CD4-positive, CD25-positive, alpha-beta regulatory T cell (primary cell): ENCODE measurements at regions not wholly inside any gene's neighbourhood (a gene's known extent, or its start where the extent isn't known, plus 50 kb on each side); places are given as distances from the start of the nearest gene placed in this dataset.

ENCODE experiments used
- ATAC-seq, 2 donors: fragments of 150-1000 bp; cut with Tn5 transposase; one replicate each; pipeline ENCODE4 v1.10.0; 2021; ENCODE audit warnings: low read depth in 2 of 2, moderate number of reproducible peaks in 2 of 2, moderate library complexity in 1 of 2
- DNase-seq, 3 donors: peaks; one replicate each; pipeline versions ENCODE4 v3.0.0 to v3.0.0-alpha.2; 2012 to 2022; ENCODE audit warnings: mixed read lengths in 1 of 3
- H3K27ac ChIP-seq: one replicate; pipeline ENCODE4 v1.7.0; 2013; ENCODE audit warnings: mild to moderate bottlenecking, low read length; ENCODE audit not compliant: insufficient read depth, poor library complexity, severe bottlenecking
- H3K27me3 ChIP-seq: one replicate; pipeline ENCODE4 v1.7.0; 2013; ENCODE audit warnings: low read length; ENCODE audit not compliant: control insufficient read depth, insufficient read depth
- H3K36me3 ChIP-seq: one replicate; pipeline ENCODE4 v1.7.0; 2013; ENCODE audit warnings: mild to moderate bottlenecking, low read length, moderate library complexity; ENCODE audit not compliant: control insufficient read depth, insufficient read depth
- H3K4me1 ChIP-seq: 2 replicates; pipeline ENCODE4 v1.7.0; 2013; ENCODE audit warnings: mild to moderate bottlenecking, low read length; ENCODE audit not compliant: insufficient read depth, control insufficient read depth, poor library complexity, severe bottlenecking
- H3K4me3 ChIP-seq: one replicate; pipeline ENCODE4 v1.7.0; 2013; ENCODE audit warnings: low read depth, mild to moderate bottlenecking, low read length, moderate library complexity
- H3K9me3 ChIP-seq, 2 experiments: 1 replicate in 1 of 2; 2 replicates in 1 of 2; pipeline ENCODE4 v1.7.0; 2013; ENCODE audit warnings: low read length in 2 of 2, mild to moderate bottlenecking in 1 of 2, moderate library complexity in 1 of 2; ENCODE audit not compliant: control insufficient read depth in 2 of 2
- H3K27ac Mint-ChIP-seq, 3 donors: one replicate each; pipeline ENCODE4 v1.8.0; 2020 to 2022; ENCODE audit warnings: mild to moderate bottlenecking in 3 of 3, mixed read lengths in 3 of 3, moderate library complexity in 2 of 3
- H3K27me3 Mint-ChIP-seq: one replicate; pipeline ENCODE4 v1.8.0; 2022; ENCODE audit warnings: mild to moderate bottlenecking, mixed read lengths
- H3K36me3 Mint-ChIP-seq: one replicate; pipeline ENCODE4 v1.8.0; 2020; ENCODE audit warnings: mixed read lengths
- H3K4me1 Mint-ChIP-seq, 4 donors: one replicate each; pipeline ENCODE4 v1.8.0; 2020 to 2022; ENCODE audit warnings: mixed read lengths in 4 of 4, mild to moderate bottlenecking in 1 of 4
- H3K4me3 Mint-ChIP-seq, 4 donors: one replicate each; pipeline ENCODE4 v1.8.0; 2020 to 2022; ENCODE audit warnings: mild to moderate bottlenecking in 4 of 4, mixed read lengths in 4 of 4, moderate library complexity in 3 of 4
- H3K9me3 Mint-ChIP-seq, 7 donors: one replicate each; pipeline ENCODE4 v1.8.0; 2020 to 2022; ENCODE audit warnings: mixed read lengths in 7 of 7, mild to moderate bottlenecking in 3 of 7, moderate library complexity in 2 of 7

- no peaks in the 10 kb centered on the region for H3K4me1 ChIP-seq
- H3K36me3 ChIP-seq, result no peaks in the 10 kb centered on the region
- Mint-ChIP-seq H3K27ac (no peak overlapping the region), H3K27me3 (no peaks in the 10 kb centered on the region), H3K36me3 (no peaks in the 10 kb centered on the region), H3K4me1 (no peaks in the 10 kb centered on the region), H3K4me3 (no peak overlapping the region), H3K9me3 (peaks cover 0 to 2% (median 0%) of the 10 kb centered on the region in 7 donors)
- no peak overlapping the region for H3K27ac ChIP-seq
- ATAC-seq (no peak), DNase-seq (no peak)
- H3K27me3 ChIP-seq, result no peaks in the 10 kb centered on the region
- no peaks in the 10 kb centered on the region for H3K9me3 ChIP-seq
- H3K4me3 ChIP-seq, result no peak overlapping the region
Measured at GRCh38 chr5:97405941-97406340, 222.9 kb upstream of the RIOK2 start.

- Histone ChIP-seq H3K27ac (no peak overlapping the region), H3K27me3 (no peaks in the 10 kb centered on the region), H3K36me3 (no peaks in the 10 kb centered on the region), H3K4me3 (no peak overlapping the region), H3K4me1 (no peaks in the 10 kb centered on the region), H3K9me3 (no peaks in the 10 kb centered on the region)
- Mint-ChIP-seq H3K27ac (no peak overlapping the region), H3K27me3 (no peaks in the 10 kb centered on the region), H3K9me3 (peaks cover 0 to 2% (median 0%) of the 10 kb centered on the region in 7 donors), H3K36me3 (no peaks in the 10 kb centered on the region), H3K4me1 (no peaks in the 10 kb centered on the region), H3K4me3 (no peak overlapping the region)
- DNase-seq (no peak), ATAC-seq (no peak)
Measured at GRCh38 chr5:97406946-97407676, 224.1 kb upstream of the RIOK2 start.

GRCh38 chr5:97408331-97408730, 225.3 kb upstream of the RIOK2 start:
- H3K36me3 Mint-ChIP-seq, result no peaks in the 10 kb centered on the region
- DNase-seq (no peak), ATAC-seq (no peak)
- Histone ChIP-seq H3K4me3 (no peak overlapping the region), H3K36me3 (no peaks in the 10 kb centered on the region), H3K27ac (no peak overlapping the region), H3K4me1 (no peaks in the 10 kb centered on the region), H3K9me3 (no peaks in the 10 kb centered on the region), H3K27me3 (no peaks in the 10 kb centered on the region)
- no peaks in the 10 kb centered on the region for H3K4me1 Mint-ChIP-seq
- H3K4me3 Mint-ChIP-seq, result no peak overlapping the region
- H3K9me3 Mint-ChIP-seq, result peaks cover 0 to 1% (median 0%) of the 10 kb centered on the region in 7 donors
- H3K27ac Mint-ChIP-seq, result no peak overlapping the region
- no peaks in the 10 kb centered on the region for H3K27me3 Mint-ChIP-seq

GRCh38 chr5:97412959-97413358, 229.9 kb upstream of the RIOK2 start:
- no peaks in the 10 kb centered on the region for H3K4me1 Mint-ChIP-seq
- Histone ChIP-seq H3K27me3 (no peaks in the 10 kb centered on the region), H3K9me3 (no peaks in the 10 kb centered on the region), H3K4me3 (no peak overlapping the region), H3K36me3 (no peaks in the 10 kb centered on the region), H3K4me1 (no peaks in the 10 kb centered on the region), H3K27ac (no peak overlapping the region)
- H3K4me3 Mint-ChIP-seq, result no peak overlapping the region
- ATAC-seq (no peak), DNase-seq (no peak)
- no peaks in the 10 kb centered on the region for H3K27me3 Mint-ChIP-seq
- H3K27ac Mint-ChIP-seq, result no peak overlapping the region
- H3K36me3 Mint-ChIP-seq, result no peaks in the 10 kb centered on the region
- H3K9me3 Mint-ChIP-seq, result peaks cover 0 to 1% (median 0%) of the 10 kb centered on the region in 7 donors

GRCh38 chr5:97417986-97418385, 234.9 kb upstream of the RIOK2 start:
- DNase-seq, result no peak
- H3K9me3 ChIP-seq, result no peaks in the 10 kb centered on the region
- Mint-ChIP-seq H3K27me3 (no peaks in the 10 kb centered on the region), H3K4me3 (no peak overlapping the region), H3K27ac (no peak overlapping the region), H3K4me1 (peaks cover 0 to 2% (median 0%) of the 10 kb centered on the region in 4 donors), H3K36me3 (no peaks in the 10 kb centered on the region), H3K9me3 (peaks cover 0 to 2% (median 0%) of the 10 kb centered on the region in 7 donors)
- ATAC-seq, result no peak
- H3K27ac ChIP-seq, result no peak overlapping the region
- H3K4me3 ChIP-seq, result no peak overlapping the region
- H3K4me1 ChIP-seq, result no peaks in the 10 kb centered on the region
- no peaks in the 10 kb centered on the region for H3K36me3 ChIP-seq
- no peaks in the 10 kb centered on the region for H3K27me3 ChIP-seq

- no peak for ATAC-seq
- Mint-ChIP-seq H3K27me3 (no peaks in the 10 kb centered on the region), H3K36me3 (no peaks in the 10 kb centered on the region), H3K9me3 (peaks cover 0 to 2% (median 0%) of the 10 kb centered on the region in 7 donors), H3K4me1 (peaks cover 0 to 2% (median 0%) of the 10 kb centered on the region in 4 donors), H3K27ac (no peak overlapping the region), H3K4me3 (no peak overlapping the region)
- no peaks in the 10 kb centered on the region for H3K27me3 ChIP-seq
- H3K36me3 ChIP-seq, result no peaks in the 10 kb centered on the region
- no peak for DNase-seq
- peaks cover 0 to 2% of the 10 kb centered on the region in 2 experiments for H3K9me3 ChIP-seq
- H3K27ac ChIP-seq, result no peak overlapping the region
- no peaks in the 10 kb centered on the region for H3K4me1 ChIP-seq
- H3K4me3 ChIP-seq, result no peak overlapping the region
Measured at GRCh38 chr5:97418462-97418861, 235.4 kb upstream of the RIOK2 start.

- DNase-seq, result no peak
- Mint-ChIP-seq H3K4me1 (peaks cover 0 to 2% (median 0%) of the 10 kb centered on the region in 4 donors), H3K36me3 (no peaks in the 10 kb centered on the region), H3K4me3 (no peak overlapping the region), H3K9me3 (peaks cover 0 to 2% (median 0%) of the 10 kb centered on the region in 7 donors), H3K27ac (no peak overlapping the region), H3K27me3 (no peaks in the 10 kb centered on the region)
- no peak for ATAC-seq
- no peak overlapping the region for H3K4me3 ChIP-seq
- H3K36me3 ChIP-seq, result no peaks in the 10 kb centered on the region
- H3K9me3 ChIP-seq, result peaks cover 0 to 2% of the 10 kb centered on the region in 2 experiments
- H3K4me1 ChIP-seq, result no peaks in the 10 kb centered on the region
- H3K27ac ChIP-seq, result no peak overlapping the region
- H3K27me3 ChIP-seq, result no peaks in the 10 kb centered on the region
Measured at GRCh38 chr5:97420646-97421045, 237.6 kb upstream of the RIOK2 start.

GRCh38 chr5:97422678-97423077, 239.6 kb upstream of the RIOK2 start:
- H3K27ac ChIP-seq, result no peak overlapping the region
- Mint-ChIP-seq H3K27ac (no peak overlapping the region), H3K27me3 (no peaks in the 10 kb centered on the region), H3K9me3 (peaks cover 0 to 2% (median 0%) of the 10 kb centered on the region in 7 donors), H3K4me3 (no peak overlapping the region), H3K4me1 (peaks cover 0 to 3% (median 0%) of the 10 kb centered on the region in 4 donors), H3K36me3 (no peaks in the 10 kb centered on the region)
- H3K27me3 ChIP-seq, result no peaks in the 10 kb centered on the region
- no peak overlapping the region for H3K4me3 ChIP-seq
- H3K4me1 ChIP-seq, result no peaks in the 10 kb centered on the region
- H3K9me3 ChIP-seq, result peaks cover 0 to 2% of the 10 kb centered on the region in 2 experiments
- ATAC-seq (no peak), DNase-seq (no peak)
- H3K36me3 ChIP-seq, result no peaks in the 10 kb centered on the region
